T-helper 2 cell treated with Interferon-gamma antibody and Interleukin-4, amounts not matched to agents 5 μg/mL and 100 μg/mL, for 36 hours (primary cell): ENCODE measurements at regions not wholly inside any gene's neighbourhood (a gene's known extent, or its start where the extent isn't known, plus 50 kb on each side); places are given as distances from the start of the nearest gene placed in this dataset.

ENCODE experiments used
- DNase-seq: peaks from one replicate; pipeline ENCODE4 v3.0.0; 2021; ENCODE audit warnings: low spot score
- H3K27ac Mint-ChIP-seq: one replicate; pipeline ENCODE4 v1.8.0; 2021; ENCODE audit warnings: mild to moderate bottlenecking, mixed read lengths
- H3K27me3 Mint-ChIP-seq: one replicate; pipeline ENCODE4 v1.8.0; 2021; ENCODE audit warnings: low read depth, mixed read lengths
- H3K36me3 Mint-ChIP-seq: one replicate; pipeline ENCODE4 v1.8.0; 2021; ENCODE audit warnings: low read depth, mixed read lengths
- H3K4me1 Mint-ChIP-seq: one replicate; pipeline ENCODE4 v1.8.0; 2021; ENCODE audit warnings: low read depth, mixed read lengths
- H3K4me3 Mint-ChIP-seq: one replicate; pipeline ENCODE4 v1.8.0; 2022; ENCODE audit warnings: mild to moderate bottlenecking, moderate library complexity, mixed read lengths
- H3K9me3 Mint-ChIP-seq: one replicate; pipeline ENCODE4 v1.8.0; 2021; ENCODE audit warnings: mixed read lengths

DNA sequence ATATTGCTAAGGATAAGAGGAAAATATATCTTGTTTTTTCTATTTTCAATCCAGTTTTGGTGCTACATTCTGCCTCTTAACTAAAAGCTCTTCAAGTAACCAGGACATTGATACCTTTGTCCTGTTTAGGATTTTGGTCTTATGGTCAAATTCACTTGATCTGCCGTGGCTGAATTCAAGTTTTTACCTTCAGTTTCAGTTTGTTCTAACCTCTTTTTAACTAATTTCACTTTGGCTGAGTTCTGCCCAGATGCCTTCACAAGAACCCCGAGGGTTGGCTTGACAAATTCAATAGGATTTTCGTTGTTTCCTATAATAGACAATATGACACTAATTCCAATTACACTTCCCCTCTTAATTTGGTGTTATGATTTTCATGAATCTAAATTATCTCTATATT lies 84.5 kb upstream of the C1orf21 start:
- H3K27me3 Mint-ChIP-seq: peaks cover 5% of the 10 kb centered on the region
- no peak overlapping the region for H3K27ac Mint-ChIP-seq
- no peak for DNase-seq
- no peaks in the 10 kb centered on the region for H3K4me1 Mint-ChIP-seq
- H3K36me3 Mint-ChIP-seq: no peaks in the 10 kb centered on the region
- H3K4me3 Mint-ChIP-seq: no peak overlapping the region
- H3K9me3 Mint-ChIP-seq: no peaks in the 10 kb centered on the region

DNA sequence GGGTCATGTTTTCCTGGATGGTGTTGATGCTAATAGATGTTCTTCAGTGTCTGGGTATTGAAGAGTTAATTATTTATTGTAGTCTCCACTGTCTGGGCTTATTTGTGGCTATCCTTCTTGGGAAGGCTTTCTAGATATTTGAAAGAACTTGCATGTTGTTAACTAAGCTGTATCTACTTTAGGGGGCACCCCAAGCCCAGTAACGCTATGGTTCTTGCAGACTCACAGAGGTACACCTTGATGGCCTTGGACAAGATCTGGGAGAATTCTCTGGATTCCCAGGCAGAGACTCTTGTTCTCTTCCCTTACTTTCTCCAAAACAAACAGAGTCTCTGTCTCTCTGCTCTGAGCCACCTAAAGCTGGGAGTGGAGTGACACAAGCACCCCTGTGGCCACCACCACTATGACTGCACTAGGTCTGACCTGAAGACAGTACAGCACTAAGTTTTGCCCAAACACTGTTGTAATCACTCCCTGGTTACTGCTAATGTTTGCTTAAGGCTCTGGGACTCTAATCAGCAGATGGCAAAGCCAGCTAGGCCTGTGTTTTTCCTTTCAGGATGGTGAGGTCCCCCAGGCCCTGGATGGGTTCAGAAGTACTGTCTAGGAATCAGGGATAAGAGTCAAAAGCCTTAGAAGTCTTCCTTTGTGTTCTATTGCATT lies 76.5 kb upstream of the C1orf21 start:
- no peak for DNase-seq
- Mint-ChIP-seq H3K36me3 (no peaks in the 10 kb centered on the region), H3K4me3 (no peak overlapping the region), H3K27me3 (peaks cover 7% of the 10 kb centered on the region), H3K27ac (no peak overlapping the region), H3K9me3 (no peaks in the 10 kb centered on the region), H3K4me1 (no peaks in the 10 kb centered on the region)

DNA sequence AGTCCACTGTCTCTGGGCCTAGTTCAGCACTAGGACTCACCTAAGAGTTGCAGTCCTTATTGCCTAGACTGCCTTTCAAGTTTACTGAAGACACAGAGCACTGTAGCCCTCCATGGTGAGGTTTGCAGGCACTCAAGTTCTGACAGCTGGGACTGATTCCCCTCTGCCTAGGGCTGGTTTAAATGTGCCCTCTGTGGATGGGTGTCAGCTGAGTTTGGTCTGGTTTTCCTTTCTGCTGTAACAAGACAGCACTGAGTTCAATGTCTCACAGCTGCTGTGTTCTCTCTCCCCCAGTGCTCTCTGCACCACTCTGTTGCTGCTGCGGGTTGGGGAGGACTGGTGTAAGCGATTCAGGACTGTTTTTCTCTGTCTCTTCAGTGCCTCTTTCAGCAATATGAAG lies 75.2 kb upstream of the C1orf21 start:
- H3K36me3 Mint-ChIP-seq: no peaks in the 10 kb centered on the region
- H3K27me3 Mint-ChIP-seq: peaks cover 13% of the 10 kb centered on the region
- H3K4me1 Mint-ChIP-seq: no peaks in the 10 kb centered on the region
- no peak overlapping the region for H3K4me3 Mint-ChIP-seq
- no peaks in the 10 kb centered on the region for H3K9me3 Mint-ChIP-seq
- H3K27ac Mint-ChIP-seq: no peak overlapping the region
- DNase-seq: no peak

DNA sequence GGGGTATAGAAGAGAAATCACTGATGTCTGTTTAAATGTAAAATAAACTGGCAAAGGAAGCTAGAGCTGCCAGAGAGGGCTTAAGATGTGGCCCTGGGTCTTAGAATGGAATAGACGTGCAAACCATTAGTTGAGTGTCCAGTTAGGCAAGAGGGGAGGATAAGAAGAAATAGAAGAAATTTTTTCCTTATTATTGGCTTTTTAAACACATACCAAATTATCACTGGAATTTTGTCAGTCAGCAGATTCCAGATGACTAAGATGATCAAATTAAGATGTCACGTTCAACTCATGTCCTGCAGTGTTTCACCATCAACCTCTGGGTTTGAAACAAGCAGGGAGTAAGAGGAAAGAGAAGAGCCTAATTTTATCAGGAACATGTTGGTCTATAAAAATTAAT lies 71.6 kb upstream of the C1orf21 start:
- no peaks in the 10 kb centered on the region for H3K36me3 Mint-ChIP-seq
- H3K27me3 Mint-ChIP-seq: peaks cover 13% of the 10 kb centered on the region
- no peak for DNase-seq

GRCh38 chr1:184319879-184320278 lies 67.0 kb upstream of the C1orf21 start:
- Mint-ChIP-seq H3K27me3 (peaks cover 13% of the 10 kb centered on the region), H3K4me1 (no peaks in the 10 kb centered on the region)

More for the DNA sequence above, 71.6 kb upstream of the C1orf21 start:
- no peaks in the 10 kb centered on the region for H3K9me3 Mint-ChIP-seq
- H3K4me1 Mint-ChIP-seq: no peaks in the 10 kb centered on the region
- H3K4me3 Mint-ChIP-seq: no peak overlapping the region
- H3K27ac Mint-ChIP-seq: no peak overlapping the region

GRCh38 chr1:184322253-184322652 lies 64.6 kb upstream of the C1orf21 start:
- Mint-ChIP-seq H3K4me3 (no peak overlapping the region), H3K9me3 (no peaks in the 10 kb centered on the region), H3K36me3 (no peaks in the 10 kb centered on the region), H3K27me3 (peaks cover under 1% of the 10 kb centered on the region), H3K4me1 (no peaks in the 10 kb centered on the region), H3K27ac (no peak overlapping the region)
- DNase-seq: no peak

More at GRCh38 chr1:184319879-184320278, 67.0 kb upstream of the C1orf21 start:
- no peak for DNase-seq
- H3K4me3 Mint-ChIP-seq: no peak overlapping the region
- H3K27ac Mint-ChIP-seq: no peak overlapping the region
- no peaks in the 10 kb centered on the region for H3K36me3 Mint-ChIP-seq
- H3K9me3 Mint-ChIP-seq: no peaks in the 10 kb centered on the region

DNA sequence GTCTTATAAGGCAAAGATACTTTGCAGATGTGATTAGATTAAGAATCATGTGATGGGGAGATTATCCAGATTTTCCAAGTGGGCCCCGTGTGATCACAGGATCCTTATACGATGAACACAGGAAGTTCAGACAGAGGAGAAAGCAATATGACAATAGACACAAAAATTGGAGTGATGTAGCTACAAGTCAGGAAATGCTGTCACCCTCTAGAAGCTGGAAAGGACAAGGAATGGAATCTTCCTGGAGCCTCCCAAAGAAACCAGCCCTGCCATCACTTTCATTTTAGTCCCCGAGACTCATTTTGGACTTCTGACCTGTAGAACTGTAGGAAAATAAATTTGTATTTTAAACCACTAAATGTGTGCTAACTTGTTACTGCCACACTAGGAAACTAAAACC lies 61.9 kb upstream of the C1orf21 start:
- Mint-ChIP-seq H3K9me3 (no peaks in the 10 kb centered on the region), H3K27me3 (peaks cover 3% of the 10 kb centered on the region)

GRCh38 chr1:184326278-184326677 lies 60.6 kb upstream of the C1orf21 start:
- no peak for DNase-seq
- Mint-ChIP-seq H3K27ac (no peak overlapping the region), H3K9me3 (no peaks in the 10 kb centered on the region), H3K27me3 (peaks cover 3% of the 10 kb centered on the region), H3K36me3 (no peaks in the 10 kb centered on the region), H3K4me1 (no peaks in the 10 kb centered on the region), H3K4me3 (no peak overlapping the region)

More for the DNA sequence above, 61.9 kb upstream of the C1orf21 start:
- Mint-ChIP-seq H3K4me3 (no peak overlapping the region), H3K4me1 (no peaks in the 10 kb centered on the region), H3K36me3 (no peaks in the 10 kb centered on the region), H3K27ac (no peak overlapping the region)
- no peak for DNase-seq

GRCh38 chr1:184329245-184329953 lies 57.4 kb upstream of the C1orf21 start:
- Mint-ChIP-seq H3K27ac (no peak overlapping the region), H3K36me3 (no peaks in the 10 kb centered on the region), H3K4me1 (no peaks in the 10 kb centered on the region), H3K27me3 (peaks cover 3% of the 10 kb centered on the region), H3K9me3 (no peaks in the 10 kb centered on the region), H3K4me3 (no peak overlapping the region)
- DNase-seq: no peak

DNA sequence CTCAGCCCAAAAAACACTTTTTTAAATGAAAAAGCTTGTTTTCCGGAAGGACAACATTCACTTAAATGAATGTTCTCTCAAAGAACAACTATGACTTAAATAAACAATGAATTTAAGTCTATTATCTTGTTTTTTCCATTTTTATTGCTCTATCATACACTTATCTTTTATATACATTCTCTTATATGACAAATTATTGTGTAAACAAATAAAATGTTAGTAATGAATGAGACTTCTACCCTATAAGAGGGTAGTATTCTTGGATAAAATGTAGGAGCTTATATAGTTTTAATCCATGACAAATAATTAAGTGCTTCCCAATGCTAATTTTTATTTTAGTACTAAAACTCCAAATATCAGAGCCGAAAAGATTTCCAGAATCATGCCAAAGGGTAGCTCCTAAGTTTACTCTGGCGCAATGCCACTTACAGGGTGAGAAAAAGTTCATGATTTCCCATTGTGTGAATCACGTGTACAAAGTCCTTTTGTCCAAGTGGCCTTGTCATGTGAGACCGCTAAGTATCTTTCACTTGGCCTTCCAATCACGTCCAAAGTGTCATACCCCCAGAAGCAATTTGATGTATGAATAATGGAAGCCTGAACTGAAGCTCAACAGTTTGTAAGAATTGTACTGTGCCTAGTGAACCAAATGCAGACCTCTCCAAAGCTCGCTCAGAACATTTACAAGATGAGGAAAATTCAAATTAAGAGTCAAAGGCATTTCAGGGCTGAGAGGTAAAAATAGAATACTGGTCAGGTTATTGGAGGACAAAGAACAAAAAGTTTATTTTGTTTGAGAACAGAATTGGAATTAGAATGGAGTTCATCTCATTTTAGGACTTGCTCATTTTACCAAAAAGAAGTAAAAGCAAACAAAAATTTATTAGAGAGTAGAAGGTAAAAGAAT lies 56.6 kb upstream of the C1orf21 start:
- Mint-ChIP-seq H3K4me1 (no peaks in the 10 kb centered on the region), H3K4me3 (no peak overlapping the region), H3K27me3 (peaks cover 3% of the 10 kb centered on the region), H3K9me3 (no peaks in the 10 kb centered on the region), H3K27ac (no peak overlapping the region), H3K36me3 (no peaks in the 10 kb centered on the region)
- no peak for DNase-seq

DNA sequence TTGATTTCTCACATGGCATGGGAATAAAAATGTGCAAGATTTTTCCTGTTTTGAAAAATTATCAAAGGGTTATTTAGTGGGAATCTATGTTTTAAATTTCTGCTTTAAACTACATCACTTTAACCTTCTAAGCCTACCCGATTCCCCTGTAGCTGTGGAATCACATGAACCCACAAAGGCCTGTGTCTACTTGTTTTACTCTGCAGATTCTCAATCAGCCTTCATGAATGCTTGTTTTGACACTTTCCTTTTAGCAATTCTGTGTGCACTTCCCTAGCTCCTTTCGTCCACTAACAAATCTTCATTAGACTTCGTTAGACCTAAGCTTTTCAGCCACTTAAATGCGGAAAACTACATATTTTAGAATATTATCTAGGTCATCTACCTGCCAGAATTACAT lies 56.0 kb upstream of the C1orf21 start:
- DNase-seq: no peak
- Mint-ChIP-seq H3K9me3 (no peaks in the 10 kb centered on the region), H3K4me1 (no peaks in the 10 kb centered on the region), H3K4me3 (no peak overlapping the region), H3K36me3 (no peaks in the 10 kb centered on the region), H3K27me3 (peaks cover 3% of the 10 kb centered on the region), H3K27ac (no peak overlapping the region)
